ENCODE measurements at regions not wholly inside any gene's neighbourhood (a gene's known extent, or its start where the extent isn't known, plus 50 kb on each side); places are given as distances from the start of the nearest gene placed in this dataset.
A peak's percentile ranks its signal among the peaks of the same experiment; 100 is the strongest.
"Not testable (repeated sequence)": the region's sequence is repeated elsewhere in the genome, so short reads cannot be mapped to it uniquely, and the experiment has no call there.

DNA sequence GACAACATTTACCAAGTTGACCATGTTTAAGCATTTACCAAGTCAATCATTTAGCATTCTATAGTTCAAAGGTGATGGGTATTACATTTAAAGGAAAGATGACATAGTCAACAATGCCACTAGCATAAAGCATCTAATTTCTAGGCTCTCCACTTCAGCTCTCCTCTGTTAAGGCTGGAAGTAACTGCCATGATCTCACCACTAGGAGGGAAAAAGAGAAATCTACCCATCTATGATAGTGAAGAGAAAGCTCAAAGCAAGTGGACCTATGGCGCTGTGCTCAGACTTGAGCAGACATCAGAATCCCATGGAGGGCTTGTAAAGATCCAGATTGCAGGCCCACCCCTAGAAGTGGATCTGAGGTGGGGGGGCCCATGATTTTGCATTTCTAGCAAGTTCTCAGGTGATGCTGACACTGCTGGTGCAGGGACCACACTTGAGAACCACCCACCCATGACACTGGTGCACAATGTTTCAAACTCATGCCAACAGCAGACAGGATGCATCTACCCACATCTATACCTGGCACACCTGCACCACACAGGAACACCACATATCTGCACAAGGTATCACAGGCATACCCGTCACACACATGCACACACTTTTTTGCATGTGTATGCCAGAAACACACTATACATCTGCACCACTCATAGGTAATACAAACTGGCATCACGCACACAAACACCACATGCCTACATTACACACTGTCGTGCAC, 392.9 kb upstream of the RUNX1 start:
- DNase-seq, result no peak

- no peak for DNase-seq
These were observed 389.7 kb upstream of the RUNX1 start for GRCh38 chr21:35438643-35439404.

DNA sequence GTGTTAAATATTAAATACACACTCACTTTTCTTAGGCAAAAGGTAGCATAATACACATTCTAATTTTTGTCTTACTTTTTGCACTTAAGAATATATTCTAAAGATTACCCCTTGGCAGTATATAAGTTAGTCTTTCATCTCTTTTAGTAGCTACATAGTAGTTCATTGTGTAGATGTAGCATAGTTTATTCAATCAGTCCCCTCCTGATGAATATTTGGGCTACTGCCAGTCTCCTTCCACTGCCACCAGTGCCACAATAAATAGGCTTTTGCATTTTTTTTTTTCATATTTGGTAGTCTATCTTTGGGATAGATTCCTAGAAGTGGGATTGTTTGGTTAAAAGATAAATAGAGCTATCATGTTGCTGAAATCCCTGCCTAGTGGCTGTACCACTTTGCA, 388.8 kb upstream of the RUNX1 start:
- no peak for DNase-seq

DNA sequence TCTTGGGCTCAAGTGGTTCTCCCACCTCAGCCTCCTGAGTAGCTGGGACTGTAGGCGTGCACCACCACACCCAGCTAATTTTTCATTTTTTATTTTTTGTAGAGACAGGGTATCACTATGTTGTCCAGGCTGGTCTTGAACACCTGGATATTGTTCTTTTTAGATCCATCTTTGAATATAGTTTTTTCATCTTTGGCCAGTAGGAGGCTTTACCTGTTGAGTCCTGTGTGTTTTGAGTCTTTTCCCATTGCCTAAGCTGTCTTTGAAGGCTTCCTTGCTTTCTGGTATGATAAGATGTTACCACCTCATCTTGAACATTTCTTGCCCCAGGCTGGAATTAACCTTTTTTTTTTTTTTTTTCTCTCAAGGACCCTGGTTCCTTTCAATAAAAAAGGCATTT, 387.8 kb upstream of the RUNX1 start:
- no peak for DNase-seq

DNA sequence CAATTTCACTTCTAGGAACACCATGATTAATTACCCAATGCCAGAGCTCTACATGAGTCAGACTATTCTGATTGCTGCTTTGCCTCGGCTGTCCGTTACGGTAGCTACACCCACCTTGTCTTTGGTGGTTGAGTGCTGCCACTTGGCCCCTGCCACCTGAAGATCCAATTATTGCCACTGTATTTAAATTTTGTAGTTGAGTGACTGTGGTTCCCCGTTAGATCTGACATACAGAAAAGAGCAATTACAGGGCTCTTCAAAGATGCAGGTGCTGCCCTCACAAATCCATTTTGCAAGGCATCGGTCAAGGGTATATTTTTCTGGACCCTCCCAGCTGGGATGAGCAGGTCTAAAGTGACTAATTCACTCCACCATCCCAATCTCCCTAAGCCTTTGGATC, 383.5 kb upstream of the RUNX1 start:
- not testable (repeated sequence) for DNase-seq

GRCh38 chr21:35430260-35430659, 381.2 kb upstream of the RUNX1 start:
- no peak for DNase-seq

- DNase-seq, result peak; percentile 28
These were observed 379.8 kb upstream of the RUNX1 start for GRCh38 chr21:35428937-35429336.

DNA sequence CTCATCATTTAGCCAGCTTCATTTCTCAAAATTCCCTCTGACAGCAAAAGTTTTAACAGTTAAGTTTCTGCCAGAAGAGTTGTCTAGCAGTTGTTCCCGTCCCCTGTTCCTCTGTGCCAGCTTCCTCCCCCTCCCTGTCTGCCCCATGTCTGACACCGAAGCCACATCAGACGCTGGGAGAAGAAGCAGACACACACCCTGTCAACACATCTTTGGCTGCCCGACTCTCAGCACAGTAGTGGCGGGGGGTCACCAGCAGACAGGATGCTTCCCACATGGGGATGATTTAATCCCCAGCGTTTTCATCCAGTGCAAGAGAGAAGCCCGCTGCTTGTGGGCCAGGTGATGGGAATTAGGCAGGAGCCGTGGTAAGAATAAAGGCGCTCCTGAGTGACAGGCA, 379.4 kb upstream of the RUNX1 start:
- DNase-seq, result peak; percentile 90

GRCh38 chr21:35428001-35428320, 378.9 kb upstream of the RUNX1 start:
- peak; percentile 65 for DNase-seq

DNA sequence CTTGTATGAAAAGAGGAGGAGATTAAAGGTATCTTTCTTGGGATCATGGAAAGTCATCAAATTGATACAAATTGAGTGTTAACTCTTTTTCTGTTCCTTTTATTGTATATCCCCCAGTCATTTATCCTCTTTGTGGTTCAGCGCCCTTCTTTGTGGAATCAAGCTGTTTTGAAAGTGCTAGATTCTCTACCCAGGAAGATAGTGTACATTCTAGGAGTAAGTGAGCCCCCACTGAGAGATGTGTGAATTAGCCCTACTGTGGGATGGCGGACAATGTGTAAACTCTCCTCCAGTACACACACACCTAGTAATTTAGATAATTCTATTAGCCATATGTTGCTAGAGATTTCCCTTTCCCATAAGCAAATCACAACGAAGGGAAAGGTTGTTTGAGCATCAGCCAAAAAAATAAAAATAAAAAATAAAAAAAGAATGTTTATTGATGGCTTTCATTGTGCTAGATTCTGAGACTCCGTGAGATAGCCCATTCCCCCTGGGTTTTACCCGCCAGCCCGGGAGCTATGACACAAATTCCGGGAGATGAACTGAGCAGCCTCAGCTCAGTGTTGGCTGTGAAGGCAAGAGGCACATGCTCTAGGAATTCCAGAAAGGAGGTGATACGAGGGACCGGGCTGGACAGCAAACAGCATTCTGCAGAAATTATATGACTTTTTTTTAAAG, 378.4 kb upstream of the RUNX1 start:
- DNase-seq, result no peak

DNA sequence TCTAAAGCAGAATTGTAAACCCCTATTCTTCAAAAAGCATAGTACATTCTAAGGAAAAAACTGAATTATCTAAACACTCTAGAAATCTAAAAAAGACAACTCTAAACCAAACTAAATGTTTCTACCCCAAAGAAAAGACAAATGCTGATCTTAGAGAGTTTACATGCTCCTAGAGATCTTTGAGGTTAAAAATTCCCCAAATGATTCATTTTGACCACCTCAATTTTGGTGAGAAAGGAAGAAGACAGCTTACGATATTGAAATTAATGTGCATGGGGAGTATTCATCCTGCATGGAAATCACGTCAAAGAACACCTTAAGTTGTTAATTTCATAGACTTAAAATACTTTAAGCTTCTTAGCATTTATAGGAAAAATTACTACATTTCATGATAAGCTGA, 377.8 kb upstream of the RUNX1 start:
- no peak for DNase-seq

DNA sequence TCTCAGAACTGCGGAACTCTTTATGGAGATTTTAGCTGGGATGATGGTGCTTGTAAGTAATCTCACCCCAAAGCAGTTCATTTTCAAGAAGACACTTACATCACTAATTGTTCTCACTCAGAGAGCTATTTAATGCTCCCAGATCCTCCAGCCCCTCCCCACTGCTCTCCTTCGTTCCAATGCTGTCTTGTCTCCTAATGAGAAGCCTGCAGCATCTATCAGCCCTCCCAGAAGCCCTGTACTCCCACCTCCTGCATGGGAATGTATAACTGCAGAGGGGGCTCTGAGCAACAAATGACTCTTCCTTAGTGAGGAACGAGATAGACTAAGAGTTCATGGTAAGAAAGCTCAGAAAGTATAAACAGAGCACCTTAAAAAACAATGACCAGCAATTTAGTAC, 377.4 kb upstream of the RUNX1 start:
- no peak for DNase-seq

GRCh38 chr21:35424122-35424521, 375.0 kb upstream of the RUNX1 start:
- no peak for DNase-seq

DNA sequence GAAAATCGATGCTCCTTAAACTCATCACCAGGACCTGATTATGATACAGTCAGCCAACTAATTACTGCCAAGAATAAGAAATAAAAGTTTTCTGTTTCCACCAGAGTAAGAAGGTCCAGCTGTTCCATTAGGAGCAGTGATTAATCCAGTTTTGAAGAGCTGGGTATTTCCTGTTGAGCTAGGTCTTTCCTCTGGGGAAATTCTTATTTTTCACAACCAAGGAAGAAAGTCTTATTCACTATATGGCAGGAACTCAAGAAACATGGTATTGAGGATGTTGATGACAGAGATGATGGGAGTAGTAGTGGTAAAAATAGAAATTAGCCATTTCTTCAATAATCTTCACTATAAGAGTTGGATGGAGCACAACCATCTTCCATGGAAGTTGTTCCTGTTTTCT, 374.6 kb upstream of the RUNX1 start:
- DNase-seq, result peak; percentile 88

DNA sequence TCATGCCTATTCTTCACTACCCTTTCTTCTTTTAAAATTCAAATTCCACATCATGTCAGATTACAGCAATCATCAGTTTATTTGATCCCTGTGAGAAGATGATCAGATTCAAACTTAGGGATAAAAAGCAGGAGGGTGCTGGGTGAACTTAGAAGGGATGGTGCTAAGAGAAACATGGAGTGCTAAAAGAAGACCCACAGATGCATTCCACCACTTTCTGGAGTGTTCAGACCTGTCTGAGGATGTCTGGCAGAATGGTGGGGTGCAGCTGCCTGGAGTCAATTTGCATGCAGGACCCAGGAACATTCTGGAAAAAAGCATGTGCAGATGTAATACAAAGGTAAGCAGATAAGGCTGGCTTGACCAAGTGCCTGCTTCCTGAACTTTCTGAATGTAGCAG, 372.9 kb upstream of the RUNX1 start:
- no peak for DNase-seq

DNA sequence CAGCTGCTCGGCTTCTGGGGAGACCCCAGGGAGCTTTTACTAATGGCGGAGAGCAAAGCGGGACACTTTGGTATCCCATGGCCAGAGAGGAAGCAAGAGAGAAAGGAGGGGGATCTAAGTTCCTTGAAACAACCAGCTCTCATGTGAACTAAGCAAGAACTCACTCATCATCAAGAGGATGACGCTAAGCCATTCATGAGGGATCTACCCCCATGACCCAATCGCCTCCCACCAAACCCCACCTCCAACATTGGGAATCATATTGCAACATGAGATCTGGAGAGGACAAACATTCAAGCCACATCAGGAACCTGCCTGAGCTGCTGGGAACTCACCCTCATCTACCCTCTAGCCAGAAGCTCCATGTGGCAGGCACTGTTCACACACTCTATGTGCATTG, 372.1 kb upstream of the RUNX1 start:
- no peak for DNase-seq

GRCh38 chr21:35420656-35421055, 371.6 kb upstream of the RUNX1 start:
- DNase-seq, result no peak

DNA sequence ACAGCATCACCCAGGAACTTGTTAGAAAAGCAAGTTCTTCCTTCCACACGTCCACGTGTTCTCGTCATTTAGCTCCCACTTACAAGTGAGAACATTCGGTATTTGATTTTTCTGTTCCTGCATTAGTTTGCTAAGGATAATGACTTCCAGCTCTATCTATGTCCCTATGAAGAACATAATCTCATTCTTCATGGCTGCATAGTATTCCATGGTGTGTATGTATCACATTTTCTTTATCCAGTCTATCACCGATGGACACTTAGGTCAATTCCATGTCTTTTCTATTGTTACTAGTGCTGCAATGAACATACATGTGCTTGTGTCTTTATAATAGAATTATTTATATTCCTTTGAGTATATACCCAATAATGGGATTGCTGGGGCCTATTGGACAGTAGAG, 368.7 kb upstream of the RUNX1 start:
- DNase-seq, result no peak

DNA sequence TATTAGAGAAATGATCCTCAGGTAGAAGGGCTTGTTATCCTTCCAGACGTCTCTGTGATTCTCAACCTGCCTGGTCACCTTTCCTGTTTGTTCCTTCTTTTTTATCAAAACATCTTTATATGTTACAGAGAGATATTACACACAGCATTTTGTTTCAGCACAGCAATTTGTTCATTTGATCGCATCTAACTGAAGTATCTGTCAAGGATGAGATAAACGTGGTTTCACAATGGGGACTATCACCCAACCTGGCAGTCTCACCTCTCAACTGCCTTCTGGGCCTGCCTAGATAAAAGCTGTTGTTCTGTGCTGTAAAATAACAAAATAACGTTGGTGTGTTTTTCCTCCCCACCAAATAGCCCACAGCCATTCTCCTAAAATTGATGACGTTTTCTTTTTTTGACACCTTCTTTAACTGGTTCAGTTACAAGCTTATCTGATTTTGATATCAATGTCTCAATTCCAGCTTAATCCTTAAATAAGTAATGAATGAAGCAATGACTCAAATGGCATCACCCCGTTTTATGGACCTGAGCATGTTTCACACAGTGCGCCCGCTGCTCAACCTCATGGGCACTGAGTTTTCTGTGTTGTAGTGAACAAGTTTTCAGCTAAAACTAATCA, 367.9 kb upstream of the RUNX1 start:
- no peak for DNase-seq

- DNase-seq, result peak; percentile 10
These were observed 365.5 kb upstream of the RUNX1 start for GRCh38 chr21:35414507-35415139.

- no peak for DNase-seq
These were observed 365.0 kb upstream of the RUNX1 start for GRCh38 chr21:35414056-35414455.

DNA sequence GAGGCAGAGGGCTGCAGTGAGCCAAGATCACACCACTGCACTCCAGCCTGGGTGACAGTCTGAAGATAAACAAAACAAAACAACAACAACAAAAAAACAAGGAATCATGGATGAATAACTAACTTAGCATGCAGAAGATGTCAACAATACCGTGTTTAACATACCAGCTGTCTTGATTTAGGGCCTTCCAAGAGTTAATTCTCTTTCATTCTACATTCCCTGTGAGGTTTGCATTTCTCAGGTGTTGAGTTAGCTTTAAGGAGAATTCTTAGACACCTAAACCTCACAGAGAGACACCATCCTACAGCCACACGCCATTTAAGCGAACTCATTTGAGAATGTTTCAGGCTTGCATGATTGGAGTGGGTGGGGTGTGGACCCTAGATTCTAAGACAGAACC, 363.1 kb upstream of the RUNX1 start:
- no peak for DNase-seq

DNA sequence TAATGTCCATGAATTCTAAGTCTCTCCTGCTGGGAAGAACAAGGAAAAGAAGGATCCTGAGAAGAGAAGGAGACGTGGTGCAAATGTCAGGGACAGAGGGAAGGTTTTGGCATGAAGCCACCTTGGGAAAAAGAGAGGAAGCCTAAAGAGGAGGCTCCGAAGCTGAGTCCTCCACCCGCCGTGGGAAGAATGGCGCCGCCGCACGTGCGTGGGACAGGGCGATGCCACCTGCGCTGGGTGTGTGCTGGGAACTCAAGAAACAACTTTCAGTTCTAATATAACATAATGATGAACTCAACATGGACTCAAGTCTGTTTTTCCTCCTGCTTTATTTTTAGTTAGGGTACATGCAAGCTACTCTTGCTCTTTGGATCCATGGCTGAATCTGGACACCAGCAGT, 362.3 kb upstream of the RUNX1 start:
- DNase-seq, result no peak

Measured in fibroblast of upper back skin (primary cell).